PFSK-1 (cell line): ENCODE measurements at regions not wholly inside any gene's neighbourhood (a gene's known extent, or its start where the extent isn't known, plus 50 kb on each side); places are given as distances from the start of the nearest gene placed in this dataset.
A peak's percentile ranks its signal among the peaks of the same experiment; 100 is the strongest.

Experiments
- FOXP2 ChIP-seq: optimal IDR thresholded peaks from 2 replicates; pipeline ENCODE3; 2011; ENCODE audit warnings: borderline replicate concordance, control low read depth, inconsistent platforms; ENCODE audit not compliant: insufficient read depth; ENCODE audit errors: extremely low read length, extremely low read depth
- POLR2AphosphoS5 ChIP-seq: IDR thresholded peaks from 2 replicates; pipeline ENCODE4 v1.6.1; 2012; ENCODE audit warnings: low read depth, mild to moderate bottlenecking, control low read depth, low read length, moderate library complexity
- SIN3A ChIP-seq: IDR thresholded peaks from 2 replicates; pipeline ENCODE4 v1.6.1; 2012; ENCODE audit warnings: mild to moderate bottlenecking, low read length, moderate library complexity, borderline replicate concordance; ENCODE audit not compliant: insufficient read depth
- TAF1 ChIP-seq: IDR thresholded peaks from 2 replicates; pipeline ENCODE4 v1.6.1; 2012; ENCODE audit warnings: low read length, control low read depth, borderline replicate concordance; ENCODE audit not compliant: insufficient read depth
- TF ChIP-seq, protein P1 (sequence below), 2 experiments: IDR thresholded peaks; 2 replicates each; pipeline versions ENCODE4 v1.6.1 to v1.8.0; 2011 to 2012; ENCODE audit warnings: low read depth in 2 of 2, low read length in 2 of 2, control low read depth in 1 of 2, inconsistent platforms in 1 of 2, mild to moderate bottlenecking in 1 of 2, moderate library complexity in 1 of 2; ENCODE audit not compliant: insufficient read depth in 1 of 2

DNA sequence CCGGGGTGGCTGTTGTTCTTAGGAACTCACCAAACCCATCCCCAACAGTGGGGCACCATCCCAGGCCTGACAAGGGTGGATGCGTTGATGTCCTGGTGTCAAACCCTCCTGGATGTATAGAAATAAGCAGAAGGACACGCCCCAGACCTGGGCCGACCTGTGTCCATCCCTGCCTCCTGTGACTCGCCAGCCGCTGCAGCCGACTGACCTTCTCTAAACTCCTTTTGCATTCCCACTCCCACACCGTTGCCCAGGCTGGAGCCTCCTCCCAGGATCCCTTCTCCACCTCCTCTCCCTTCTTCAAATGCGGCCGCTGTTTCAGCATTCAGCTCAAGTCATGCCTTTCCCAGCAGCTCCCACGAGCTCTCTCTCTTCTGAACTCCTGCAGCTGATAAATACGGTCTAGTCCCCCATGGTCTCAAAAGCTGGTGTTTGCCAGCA is 213.2 kb upstream of the IER5L start:
- TF ChIP-seq, protein P1, sequence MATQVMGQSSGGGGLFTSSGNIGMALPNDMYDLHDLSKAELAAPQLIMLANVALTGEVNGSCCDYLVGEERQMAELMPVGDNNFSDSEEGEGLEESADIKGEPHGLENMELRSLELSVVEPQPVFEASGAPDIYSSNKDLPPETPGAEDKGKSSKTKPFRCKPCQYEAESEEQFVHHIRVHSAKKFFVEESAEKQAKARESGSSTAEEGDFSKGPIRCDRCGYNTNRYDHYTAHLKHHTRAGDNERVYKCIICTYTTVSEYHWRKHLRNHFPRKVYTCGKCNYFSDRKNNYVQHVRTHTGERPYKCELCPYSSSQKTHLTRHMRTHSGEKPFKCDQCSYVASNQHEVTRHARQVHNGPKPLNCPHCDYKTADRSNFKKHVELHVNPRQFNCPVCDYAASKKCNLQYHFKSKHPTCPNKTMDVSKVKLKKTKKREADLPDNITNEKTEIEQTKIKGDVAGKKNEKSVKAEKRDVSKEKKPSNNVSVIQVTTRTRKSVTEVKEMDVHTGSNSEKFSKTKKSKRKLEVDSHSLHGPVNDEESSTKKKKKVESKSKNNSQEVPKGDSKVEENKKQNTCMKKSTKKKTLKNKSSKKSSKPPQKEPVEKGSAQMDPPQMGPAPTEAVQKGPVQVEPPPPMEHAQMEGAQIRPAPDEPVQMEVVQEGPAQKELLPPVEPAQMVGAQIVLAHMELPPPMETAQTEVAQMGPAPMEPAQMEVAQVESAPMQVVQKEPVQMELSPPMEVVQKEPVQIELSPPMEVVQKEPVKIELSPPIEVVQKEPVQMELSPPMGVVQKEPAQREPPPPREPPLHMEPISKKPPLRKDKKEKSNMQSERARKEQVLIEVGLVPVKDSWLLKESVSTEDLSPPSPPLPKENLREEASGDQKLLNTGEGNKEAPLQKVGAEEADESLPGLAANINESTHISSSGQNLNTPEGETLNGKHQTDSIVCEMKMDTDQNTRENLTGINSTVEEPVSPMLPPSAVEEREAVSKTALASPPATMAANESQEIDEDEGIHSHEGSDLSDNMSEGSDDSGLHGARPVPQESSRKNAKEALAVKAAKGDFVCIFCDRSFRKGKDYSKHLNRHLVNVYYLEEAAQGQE (IDR thresholded peaks at IDR 0.05; ENCODE audit: insufficient read depth in 1 of 2, low read depth in 2 of 2, low read length in 2 of 2): no peak
- TF ChIP-seq POLR2AphosphoS5 (no peak), SIN3A (no peak), FOXP2 (no peak), TAF1 (no peak)

DNA sequence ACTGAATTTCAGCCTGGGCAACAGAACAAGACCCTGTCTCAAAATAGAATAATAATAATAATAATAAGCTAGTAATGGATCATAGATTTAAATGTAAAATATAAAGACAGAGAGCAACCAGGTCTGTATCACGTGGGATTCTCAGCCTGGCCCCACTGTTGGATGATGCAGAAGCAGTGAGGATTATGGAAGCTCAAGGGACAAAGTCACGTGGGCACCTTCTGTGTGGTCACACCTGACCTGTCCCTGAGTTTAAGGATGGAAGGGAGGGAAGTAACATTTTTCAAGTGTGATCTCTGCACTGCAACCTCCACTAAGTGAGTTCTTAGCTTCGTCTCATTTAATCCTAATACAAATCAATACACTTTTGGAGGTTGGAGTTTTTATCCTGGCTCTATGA is 212.5 kb upstream of the IER5L start:
- TF ChIP-seq SIN3A (no peak), TAF1 (no peak), FOXP2 (no peak), POLR2AphosphoS5 (no peak)
- TF ChIP-seq, protein P1 (IDR thresholded peaks at IDR 0.05; ENCODE audit: insufficient read depth in 1 of 2, low read depth in 2 of 2, low read length in 2 of 2): no peak

DNA sequence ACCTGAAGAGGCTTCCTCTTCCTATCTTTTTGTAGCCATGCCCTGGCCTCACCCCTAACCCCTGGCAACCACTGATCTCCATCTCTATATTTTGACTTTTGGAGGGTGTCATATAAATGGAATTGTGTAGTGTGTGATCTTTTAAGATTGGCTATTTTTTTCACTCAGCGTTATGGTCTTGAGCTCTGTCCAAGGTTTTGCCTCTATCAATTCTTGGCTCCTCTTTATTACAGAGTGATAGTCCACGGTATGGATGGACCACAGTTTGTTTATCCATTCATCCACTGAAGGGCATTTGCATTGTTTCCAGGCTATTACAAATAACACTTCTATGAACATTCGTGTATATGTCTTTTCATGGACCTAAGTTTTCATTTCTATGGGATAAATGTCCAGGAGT is 209.8 kb upstream of the IER5L start:
- TF ChIP-seq FOXP2: no peak
- TF ChIP-seq, protein P1 (IDR thresholded peaks at IDR 0.05; ENCODE audit: insufficient read depth in 1 of 2, low read depth in 2 of 2, low read length in 2 of 2): 0 out of 4 replicates have a peak, but pooled peaks of 1 of the 2 experiments have one; percentile 33

DNA sequence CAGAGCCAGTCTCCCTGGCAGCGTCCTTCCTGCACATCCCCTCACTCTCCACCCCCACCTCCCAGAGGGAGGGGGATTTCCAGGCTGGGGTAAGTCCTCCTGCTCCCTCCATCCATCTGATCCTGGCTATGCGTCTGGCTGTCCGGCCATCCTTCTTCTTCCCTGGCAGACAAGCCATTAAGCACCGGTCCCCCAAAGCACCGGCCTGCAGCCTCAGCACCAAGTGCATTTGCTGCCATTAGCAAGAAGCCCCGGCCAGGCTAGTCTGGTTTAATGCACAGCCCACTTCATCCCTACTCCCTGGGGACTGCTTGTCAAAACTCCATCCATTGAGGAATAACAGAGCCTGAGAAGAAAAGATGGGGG is 208.7 kb upstream of the IER5L start:
- TF ChIP-seq TAF1 (no peak), POLR2AphosphoS5 (no peak), FOXP2 (no peak), SIN3A (no peak)
- TF ChIP-seq, protein P1 (IDR thresholded peaks at IDR 0.05; ENCODE audit: insufficient read depth in 1 of 2, low read depth in 2 of 2, low read length in 2 of 2): no peak

DNA sequence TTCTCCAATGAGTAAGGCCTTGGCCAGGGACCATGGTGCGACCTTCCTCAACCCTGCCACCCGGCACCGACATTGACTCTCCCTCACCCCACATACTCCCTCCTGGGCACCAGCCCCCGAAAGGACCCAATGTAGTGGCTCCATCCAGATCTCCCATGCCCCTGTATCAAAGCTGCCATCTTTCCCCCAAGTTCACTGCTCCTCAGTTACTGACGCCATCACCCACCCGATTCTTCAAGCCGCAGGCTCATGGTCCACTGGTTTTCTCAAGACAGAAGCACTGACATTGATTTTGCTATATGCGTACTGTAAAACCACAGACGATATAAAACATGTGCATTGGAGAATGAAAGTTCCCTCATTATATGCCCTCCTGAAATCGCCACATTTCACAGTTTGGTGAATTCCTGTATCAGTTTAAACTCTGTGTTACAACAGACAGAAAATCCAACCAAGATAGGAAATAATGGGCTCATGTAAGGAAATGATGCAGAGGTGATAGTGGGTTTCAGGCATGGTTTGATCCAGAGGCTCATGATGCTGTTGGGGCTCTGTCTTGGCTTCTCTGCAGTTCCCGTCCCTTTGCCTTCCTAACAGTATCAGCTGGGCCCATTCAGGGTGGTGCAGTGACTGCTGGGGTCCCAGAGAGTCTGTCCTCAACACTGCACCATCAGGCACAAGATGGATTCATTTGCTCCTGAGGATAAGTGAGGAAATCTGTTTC is 207.3 kb upstream of the IER5L start:
- TF ChIP-seq FOXP2 (no peak), SIN3A (no peak), TAF1 (no peak)
- TF ChIP-seq, protein P1 (IDR thresholded peaks at IDR 0.05; ENCODE audit: insufficient read depth in 1 of 2, low read depth in 2 of 2, low read length in 2 of 2): no peak
